SIG-M5 (cell line): ENCODE measurements at regions not wholly inside any gene's neighbourhood (a gene's known extent, or its start where the extent isn't known, plus 50 kb on each side); places are given as distances from the start of the nearest gene placed in this dataset.
"Not testable (repeated sequence)": the region's sequence is repeated elsewhere in the genome, so short reads cannot be mapped to it uniquely, and the experiment has no call there.

ENCODE experiments used
- DNase-seq: peaks from one replicate; lab custom pipeline; 2025; lab: John Stamatoyannopoulos, UW

DNA sequence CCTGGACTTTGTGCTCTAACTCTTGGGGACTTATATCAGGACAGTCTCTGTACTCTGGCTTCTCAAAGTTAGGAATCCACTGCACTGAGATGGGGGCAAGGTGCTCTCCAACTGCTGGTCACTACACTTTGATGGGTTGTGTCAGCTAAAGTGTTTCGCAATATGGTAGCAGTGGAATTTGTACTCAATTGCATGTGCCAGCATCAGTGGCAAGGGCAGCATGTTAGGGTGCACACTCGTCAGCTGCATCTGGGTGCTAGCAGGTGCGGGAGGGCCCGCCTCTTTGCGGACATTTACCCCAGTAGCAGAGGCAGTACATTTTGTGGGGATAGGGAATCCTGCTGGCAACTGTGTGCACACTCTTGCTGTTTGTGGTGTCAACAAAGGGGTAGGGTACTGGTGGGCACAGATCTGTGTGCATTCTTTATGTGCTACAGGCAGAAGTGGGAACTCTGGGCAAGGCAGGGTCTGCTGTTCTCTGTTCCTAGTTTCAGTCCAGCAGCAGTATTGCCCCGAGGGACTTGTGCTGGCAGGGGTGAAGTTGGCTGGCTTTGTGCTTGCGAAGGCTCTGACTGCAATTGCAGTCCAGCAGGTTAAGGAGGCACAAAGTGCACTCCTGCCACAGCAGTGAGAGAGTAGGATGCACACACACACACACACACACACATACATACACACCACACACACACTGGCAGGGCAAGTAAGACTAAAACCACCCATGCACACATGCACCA is 924.8 kb upstream of the CDH9 start:
- no peak for DNase-seq

DNA sequence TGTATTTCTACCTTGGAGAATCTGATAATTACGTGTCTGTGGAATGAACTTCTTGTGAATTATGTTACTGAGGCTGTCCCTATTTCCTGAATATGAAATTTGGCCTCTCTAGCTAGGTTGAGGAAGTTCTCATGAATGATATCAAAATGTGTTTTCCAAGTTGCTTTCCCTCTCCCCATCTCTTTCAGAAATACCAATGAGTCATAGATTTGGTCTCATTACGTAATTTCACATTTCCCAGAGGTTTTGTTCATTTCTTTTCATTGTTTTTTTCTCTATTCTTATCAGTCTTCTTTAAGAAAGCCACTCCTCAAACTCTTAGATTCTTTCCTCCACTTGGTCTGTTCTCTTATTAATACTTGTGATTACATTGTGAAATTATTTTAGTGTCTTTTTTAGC is 923.8 kb upstream of the CDH9 start:
- no peak for DNase-seq

- no peak for DNase-seq
Measured at GRCh38 chr5:27947088-27947487, 908.7 kb upstream of the CDH9 start.

DNA sequence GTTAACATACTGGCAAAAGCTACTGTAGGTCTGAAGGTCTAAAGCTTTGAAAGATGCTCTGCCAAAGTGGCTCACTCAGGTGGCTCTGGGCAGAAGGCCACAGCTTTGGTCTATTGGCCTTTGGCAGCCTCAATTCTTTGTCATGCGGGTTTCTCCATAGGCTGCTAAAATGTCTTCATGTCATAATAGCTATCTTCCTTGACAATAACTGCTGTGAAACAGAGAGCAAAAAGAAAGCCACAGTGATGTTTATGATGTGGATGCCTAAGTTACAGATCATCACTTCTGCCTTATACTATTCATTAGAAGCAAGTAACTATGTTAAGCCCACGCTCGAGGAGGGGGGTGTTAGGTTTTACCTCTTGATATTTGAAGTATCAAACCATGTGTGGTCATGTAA is 906.1 kb upstream of the CDH9 start:
- no peak for DNase-seq

DNA sequence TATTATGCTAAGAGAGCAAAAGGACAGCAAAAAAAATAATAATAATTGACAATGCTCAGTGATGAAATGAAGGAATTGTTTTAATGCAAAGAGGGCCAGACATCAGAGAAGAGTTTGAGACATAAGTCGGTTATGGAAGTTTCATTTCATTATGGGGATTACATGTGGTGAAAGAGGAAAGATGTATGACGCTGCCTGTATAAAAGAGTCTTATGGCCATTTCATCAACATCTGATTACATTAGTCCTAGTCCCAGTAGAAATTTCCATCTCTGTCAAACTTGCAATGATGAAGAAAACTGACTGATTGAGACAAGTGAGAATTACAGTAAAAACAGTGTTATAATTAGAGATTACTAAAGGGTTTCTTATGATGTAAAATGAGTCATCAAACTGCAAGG is 900.6 kb upstream of the CDH9 start:
- no peak for DNase-seq

GRCh38 chr5:27928060-27928459 is 889.7 kb upstream of the CDH9 start:
- DNase-seq, result no peak

- DNase-seq, result no peak
Measured at GRCh38 chr5:27911216-27911615, 872.8 kb upstream of the CDH9 start.

GRCh38 chr5:27908341-27908740 is 870.0 kb upstream of the CDH9 start:
- DNase-seq, result no peak

- no peak for DNase-seq
Measured at GRCh38 chr5:27906931-27907601, 868.7 kb upstream of the CDH9 start.

DNA sequence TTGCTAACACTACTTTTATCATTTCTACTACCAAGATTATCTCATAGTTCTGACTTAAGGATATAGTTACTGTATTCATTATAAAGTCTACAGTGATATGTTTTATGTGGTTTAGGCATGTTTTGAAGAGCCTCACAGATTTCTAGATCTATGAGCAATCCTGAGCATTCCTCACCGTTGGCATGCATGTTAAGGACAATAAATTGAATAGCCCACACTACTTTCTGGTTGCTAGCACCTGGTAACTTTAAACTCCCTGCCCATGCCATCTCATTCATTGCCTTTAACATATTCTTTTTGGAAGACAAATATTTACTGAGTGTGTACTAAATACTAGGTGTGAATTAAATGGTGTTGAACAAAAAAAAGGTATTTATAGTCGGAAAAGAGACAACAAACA is 868.1 kb upstream of the CDH9 start:
- no peak for DNase-seq

GRCh38 chr5:27900761-27901160 is 862.4 kb upstream of the CDH9 start:
- no peak for DNase-seq

- DNase-seq, result no peak
Measured at GRCh38 chr5:27876071-27876470, 837.7 kb upstream of the CDH9 start.

- no peak for DNase-seq
Measured at GRCh38 chr5:27875148-27875547, 836.8 kb upstream of the CDH9 start.

GRCh38 chr5:27868292-27868691 is 829.9 kb upstream of the CDH9 start:
- DNase-seq, result no peak

- DNase-seq, result no peak
Measured at GRCh38 chr5:27855491-27855890, 817.1 kb upstream of the CDH9 start.

DNA sequence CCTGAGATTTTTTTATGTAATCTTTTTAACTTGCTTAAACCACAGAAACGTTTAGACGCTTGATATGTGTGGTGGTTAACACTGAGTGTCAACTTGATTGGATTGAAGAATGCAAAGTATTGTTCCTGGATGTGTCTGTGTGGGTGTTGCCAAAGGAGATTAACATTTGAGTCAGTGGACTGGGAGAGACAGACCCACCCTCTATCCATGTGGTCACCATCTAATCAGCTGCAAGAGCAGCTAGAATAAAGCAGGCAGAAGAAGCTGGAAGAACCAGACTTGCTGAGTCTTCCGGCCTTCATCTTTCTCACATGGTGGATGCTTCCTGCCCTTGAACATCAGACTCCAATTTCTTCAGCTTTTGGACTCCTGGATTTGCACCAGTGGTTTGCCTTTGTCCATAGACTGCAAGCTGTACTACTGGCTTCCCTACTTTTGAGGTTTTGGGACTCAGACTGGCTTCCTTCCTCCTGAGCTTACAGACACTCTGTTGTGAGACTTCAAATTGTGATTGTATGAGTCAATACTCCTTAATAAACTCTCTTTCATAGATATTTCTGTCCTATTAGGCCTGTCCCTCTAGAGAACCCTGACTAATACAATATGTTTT is 816.0 kb upstream of the CDH9 start:
- DNase-seq, result no peak

- no peak for DNase-seq
Measured at GRCh38 chr5:27845248-27845647, 806.9 kb upstream of the CDH9 start.

DNA sequence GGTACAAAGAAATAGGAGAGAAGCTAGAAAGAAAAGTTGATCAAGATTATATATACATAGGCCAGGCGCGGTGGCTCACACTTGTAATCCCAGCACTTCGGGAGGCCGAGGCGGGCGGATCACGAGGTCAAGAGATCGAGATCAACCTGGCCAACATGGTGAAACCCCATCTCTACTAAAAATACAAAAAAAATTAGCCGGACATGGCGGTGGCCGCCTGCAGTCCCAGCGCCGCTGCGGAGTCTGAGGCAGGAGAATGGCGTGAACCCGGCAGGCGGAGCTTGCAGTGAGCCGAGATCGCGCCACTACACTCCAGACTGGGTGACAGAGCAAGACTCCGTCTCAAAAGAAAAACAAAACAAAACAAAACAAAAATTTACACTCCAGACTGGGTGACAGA is 798.3 kb upstream of the CDH9 start:
- DNase-seq, result not testable (repeated sequence)

GRCh38 chr5:27832886-27833285 is 794.5 kb upstream of the CDH9 start:
- no peak for DNase-seq

DNA sequence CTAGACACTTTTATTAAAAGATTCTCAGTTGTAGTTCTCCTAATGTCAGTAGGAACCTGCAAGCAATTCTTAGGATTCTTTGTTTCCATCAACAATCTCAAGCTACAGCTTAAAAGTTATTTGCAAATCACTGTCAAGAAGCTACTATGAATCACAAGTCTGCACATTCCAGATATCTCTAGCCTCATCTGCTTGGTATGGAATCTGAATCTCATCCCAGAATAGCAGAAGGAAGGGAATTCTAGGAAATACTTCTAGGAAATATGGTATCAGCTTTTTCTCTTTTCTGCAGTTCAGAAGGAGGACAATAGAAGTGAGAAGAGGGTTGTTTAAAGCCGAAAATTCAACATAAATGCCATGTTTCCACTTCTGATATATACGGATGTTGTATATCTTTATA is 792.2 kb upstream of the CDH9 start:
- DNase-seq, result no peak

DNA sequence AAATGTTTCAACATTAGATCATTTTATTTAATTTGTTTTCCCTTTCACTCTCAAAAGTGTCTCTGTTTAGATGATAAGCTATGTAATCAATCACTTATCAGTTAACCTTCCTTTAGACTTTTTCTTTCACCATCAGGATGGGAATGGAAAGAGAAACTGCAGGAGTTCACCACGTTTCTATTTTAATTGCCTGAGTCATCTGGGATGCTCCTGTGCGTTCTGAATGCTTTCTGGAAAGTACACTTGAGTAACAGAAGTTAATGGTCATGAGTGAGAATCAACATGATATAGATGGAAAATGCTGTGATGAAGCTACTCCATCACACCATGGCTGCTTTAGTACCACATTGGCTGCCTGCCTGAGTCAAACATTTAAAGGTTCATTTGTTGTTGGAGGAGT is 783.3 kb upstream of the CDH9 start:
- DNase-seq, result no peak

DNA sequence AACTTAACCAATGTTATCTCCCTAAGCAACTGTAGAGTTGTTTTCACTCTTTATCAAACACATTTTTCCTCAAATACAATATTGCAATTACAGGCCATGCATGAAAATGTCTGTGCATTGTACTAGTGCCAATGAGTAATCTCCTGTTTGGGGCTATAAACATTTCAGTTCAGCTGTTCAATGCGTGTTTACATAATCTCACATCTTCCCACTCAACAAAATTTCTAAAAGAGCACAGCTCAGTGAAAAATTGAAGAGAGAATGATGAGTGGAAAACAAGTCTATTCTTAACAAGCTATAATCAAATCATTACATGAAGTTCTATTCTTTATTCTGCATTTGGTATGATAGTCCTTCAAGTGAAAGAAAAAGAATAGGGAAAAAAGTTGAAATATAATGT is 780.5 kb upstream of the CDH9 start:
- no peak for DNase-seq

- no peak for DNase-seq
Measured at GRCh38 chr5:27814983-27815382, 776.6 kb upstream of the CDH9 start.

- DNase-seq, result no peak
Measured at GRCh38 chr5:27814286-27814685, 775.9 kb upstream of the CDH9 start.
